ENCODE measurements at regions not wholly inside any gene's neighbourhood (a gene's known extent, or its start where the extent isn't known, plus 50 kb on each side); places are given as distances from the start of the nearest gene placed in this dataset.

- no TSS peak for BruUV-seq (replicated peaks)
- H3K27ac ChIP-seq (ENCODE audit: low read depth, low read length), result no peak overlapping the region
- RAD21 ChIA-PET (ENCODE audit: low non-redundant PET in 1 of 2, low total read pairs in 2 of 2, uncharacterized antibody in 2 of 2, unreplicated experiment in 2 of 2), result no interaction called here
- H3K4me2 ChIP-seq (ENCODE audit: low read length), result no peak overlapping the region
- no peaks in the 10 kb centered on the region for H3K27me3 ChIP-seq (ENCODE audit: insufficient read depth, low read length)
- H4K20me1 ChIP-seq (ENCODE audit: insufficient read depth), result no peaks in the 10 kb centered on the region
- DNase-seq (ENCODE audit: low read depth, low spot score) (no peak), ATAC-seq (no peak)
- H3K36me3 ChIP-seq (ENCODE audit: control insufficient read depth in 1 of 2, insufficient read depth in 2 of 2, low read length in 2 of 2), result no peaks in the 10 kb centered on the region
- no peak for TF ChIP-seq CTCF (IDR thresholded peaks at IDR 0.05 in 2 of 3, conservative IDR thresholded peaks at IDR 0.05 in 1 of 3; ENCODE audit: borderline replicate concordance in 1 of 3, insufficient read depth in 1 of 3, low read depth in 2 of 3, low read length in 2 of 3)
- TF ChIP-seq FOSL1 (IDR thresholded peaks at IDR 0.05; ENCODE audit: low read depth), result no peak
- TF ChIP-seq ZNF274 (IDR thresholded peaks at IDR 0.05; ENCODE audit: low read depth, low read length), result no peak
- no peak for TF ChIP-seq CBX3 (IDR thresholded peaks at IDR 0.05; ENCODE audit: low read depth)
- no peak for TF ChIP-seq EZH2 (IDR thresholded peaks at IDR 0.05)
- no peak for TF ChIP-seq MAX (IDR thresholded peaks at IDR 0.05)
- no peak for TF ChIP-seq ZFX (IDR thresholded peaks at IDR 0.05)
- H3K9me3 ChIP-seq (ENCODE audit: control insufficient read depth in 1 of 2, insufficient read depth in 1 of 2, low read depth in 1 of 2, low read length in 2 of 2), result no peaks in the 10 kb centered on the region
- intact Hi-C loops (cut with micrococcal nuclease), result no loop called here
- H3K9me2 ChIP-seq (ENCODE audit: insufficient read depth), result no peaks in the 10 kb centered on the region
- POLR2A ChIA-PET, result no interaction called here
- H3K4me3 ChIP-seq (replicated peaks in 1 of 2; ENCODE audit: low read depth in 1 of 2, low read length in 2 of 2), result no peak overlapping the region
- H3K4me1 ChIP-seq (ENCODE audit: control insufficient read depth in 1 of 2, insufficient read depth in 2 of 2, low read length in 2 of 2), result peaks cover 0 to 5% of the 10 kb centered on the region in 2 experiments; a peak in 2 of 4 replicates
- H2AFZ ChIP-seq (ENCODE audit: low read depth, low read length, poor library complexity, severe bottlenecking), result no peak overlapping the region
- CTCF ChIA-PET, result no interaction called here
- H3K79me2 ChIP-seq (ENCODE audit: insufficient read depth, low read length), result no peaks in the 10 kb centered on the region
- no peak overlapping the region for H3K9ac ChIP-seq (ENCODE audit: low read length)
These were observed 154.3 kb downstream of the TMX1 start for GRCh38 chr14:51394384-51394783.

DNA sequence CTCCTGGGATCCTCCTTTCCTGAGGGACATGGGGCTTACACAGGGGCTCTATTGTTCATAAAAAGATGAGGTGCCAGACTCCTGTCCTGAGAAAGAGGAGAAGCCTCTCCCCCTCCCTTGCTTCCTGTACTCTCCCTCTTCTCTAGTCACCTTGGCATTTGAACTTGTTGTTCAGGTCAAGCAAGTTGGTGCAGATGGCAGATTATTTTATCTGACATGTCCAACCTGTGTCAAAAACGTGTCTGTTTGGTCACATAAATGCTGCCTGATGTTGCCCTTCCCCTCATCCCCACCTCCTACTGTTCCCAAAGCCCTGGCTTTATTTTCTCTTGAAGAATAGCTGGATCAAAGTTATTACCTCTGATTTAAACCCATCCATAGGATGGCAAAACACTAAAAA is 154.8 kb downstream of the TMX1 start:
- intact Hi-C loops (cut with micrococcal nuclease), result no loop called here
- ATAC-seq, result no peak
- H3K4me1 ChIP-seq (ENCODE audit: control insufficient read depth in 1 of 2, insufficient read depth in 2 of 2, low read length in 2 of 2), result peaks cover 0 to 5% of the 10 kb centered on the region in 2 experiments; a peak in 2 of 4 replicates
- TF ChIP-seq ZNF274 (IDR thresholded peaks at IDR 0.05; ENCODE audit: low read depth, low read length) (no peak), FOSL1 (IDR thresholded peaks at IDR 0.05; ENCODE audit: low read depth) (no peak), CEBPB (IDR thresholded peaks at IDR 0.05; ENCODE audit: low read depth) (no peak), SRF (IDR thresholded peaks at IDR 0.05; ENCODE audit: low read depth) (no peak), EGR1 (IDR thresholded peaks at IDR 0.05; ENCODE audit: low read depth) (no peak), CBX3 (IDR thresholded peaks at IDR 0.05; ENCODE audit: low read depth) (no peak), EZH2 (IDR thresholded peaks at IDR 0.05) (no peak), RAD21 (IDR thresholded peaks at IDR 0.05; ENCODE audit: low read depth) (no peak), SP1 (IDR thresholded peaks at IDR 0.05; ENCODE audit: low read depth) (no peak), TCF7L2 (IDR thresholded peaks at IDR 0.05; ENCODE audit: borderline replicate concordance, extremely low read depth, insufficient read depth, insufficient read length) (no peak), YY1 (IDR thresholded peaks at IDR 0.05; ENCODE audit: extremely low read depth, insufficient replicate concordance, low read depth, low read length) (no peak), ATF3 (IDR thresholded peaks at IDR 0.05) (no peak), POLR2A (IDR thresholded peaks at IDR 0.05; ENCODE audit: borderline replicate concordance, extremely low read depth, insufficient read depth, insufficient read length) (no peak)
- TF ChIP-seq, protein P1, sequence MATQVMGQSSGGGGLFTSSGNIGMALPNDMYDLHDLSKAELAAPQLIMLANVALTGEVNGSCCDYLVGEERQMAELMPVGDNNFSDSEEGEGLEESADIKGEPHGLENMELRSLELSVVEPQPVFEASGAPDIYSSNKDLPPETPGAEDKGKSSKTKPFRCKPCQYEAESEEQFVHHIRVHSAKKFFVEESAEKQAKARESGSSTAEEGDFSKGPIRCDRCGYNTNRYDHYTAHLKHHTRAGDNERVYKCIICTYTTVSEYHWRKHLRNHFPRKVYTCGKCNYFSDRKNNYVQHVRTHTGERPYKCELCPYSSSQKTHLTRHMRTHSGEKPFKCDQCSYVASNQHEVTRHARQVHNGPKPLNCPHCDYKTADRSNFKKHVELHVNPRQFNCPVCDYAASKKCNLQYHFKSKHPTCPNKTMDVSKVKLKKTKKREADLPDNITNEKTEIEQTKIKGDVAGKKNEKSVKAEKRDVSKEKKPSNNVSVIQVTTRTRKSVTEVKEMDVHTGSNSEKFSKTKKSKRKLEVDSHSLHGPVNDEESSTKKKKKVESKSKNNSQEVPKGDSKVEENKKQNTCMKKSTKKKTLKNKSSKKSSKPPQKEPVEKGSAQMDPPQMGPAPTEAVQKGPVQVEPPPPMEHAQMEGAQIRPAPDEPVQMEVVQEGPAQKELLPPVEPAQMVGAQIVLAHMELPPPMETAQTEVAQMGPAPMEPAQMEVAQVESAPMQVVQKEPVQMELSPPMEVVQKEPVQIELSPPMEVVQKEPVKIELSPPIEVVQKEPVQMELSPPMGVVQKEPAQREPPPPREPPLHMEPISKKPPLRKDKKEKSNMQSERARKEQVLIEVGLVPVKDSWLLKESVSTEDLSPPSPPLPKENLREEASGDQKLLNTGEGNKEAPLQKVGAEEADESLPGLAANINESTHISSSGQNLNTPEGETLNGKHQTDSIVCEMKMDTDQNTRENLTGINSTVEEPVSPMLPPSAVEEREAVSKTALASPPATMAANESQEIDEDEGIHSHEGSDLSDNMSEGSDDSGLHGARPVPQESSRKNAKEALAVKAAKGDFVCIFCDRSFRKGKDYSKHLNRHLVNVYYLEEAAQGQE (IDR thresholded peaks at IDR 0.05; ENCODE audit: low read depth), result no peak

More for the DNA sequence above, 154.8 kb downstream of the TMX1 start:
- no peaks in the 10 kb centered on the region for H3K79me2 ChIP-seq (ENCODE audit: insufficient read depth, low read length)
- H3K9ac ChIP-seq (ENCODE audit: low read length), result no peak overlapping the region
- no peak overlapping the region for H3K4me3 ChIP-seq (replicated peaks in 1 of 2; ENCODE audit: low read depth in 1 of 2, low read length in 2 of 2)
- POLR2A ChIA-PET, result no interaction called here
- H3K36me3 ChIP-seq (ENCODE audit: control insufficient read depth in 1 of 2, insufficient read depth in 2 of 2, low read length in 2 of 2), result no peaks in the 10 kb centered on the region
- RAD21 ChIA-PET (ENCODE audit: low non-redundant PET in 1 of 2, low total read pairs in 2 of 2, uncharacterized antibody in 2 of 2, unreplicated experiment in 2 of 2), result no interaction called here
- H3K27me3 ChIP-seq (ENCODE audit: insufficient read depth, low read length), result no peaks in the 10 kb centered on the region
- no peak overlapping the region for H2AFZ ChIP-seq (ENCODE audit: low read depth, low read length, poor library complexity, severe bottlenecking)
- H4K20me1 ChIP-seq (ENCODE audit: insufficient read depth), result no peaks in the 10 kb centered on the region
- H3K9me2 ChIP-seq (ENCODE audit: insufficient read depth), result no peaks in the 10 kb centered on the region
- no peak overlapping the region for H3K4me2 ChIP-seq (ENCODE audit: low read length)
- no TSS peak for BruUV-seq (replicated peaks)
- H3K9me3 ChIP-seq (ENCODE audit: control insufficient read depth in 1 of 2, insufficient read depth in 1 of 2, low read depth in 1 of 2, low read length in 2 of 2), result no peaks in the 10 kb centered on the region
- H3K27ac ChIP-seq (ENCODE audit: low read depth, low read length), result no peak overlapping the region
- CTCF ChIA-PET, result no interaction called here
- DNase-seq (ENCODE audit: low read depth, low spot score), result no peak
